Neuron (in vitro differentiated cells): ENCODE measurements at regions not wholly inside any gene's neighbourhood (a gene's known extent, or its start where the extent isn't known, plus 50 kb on each side); places are given as distances from the start of the nearest gene placed in this dataset.
"Not testable (repeated sequence)": the region's sequence is repeated elsewhere in the genome, so short reads cannot be mapped to it uniquely, and the experiment has no call there.

Experiments
- H2AFZ ChIP-seq: one replicate; pipeline ENCODE4 v1.6.1; 2013; ENCODE audit warnings: low read depth, mild to moderate bottlenecking, inconsistent platforms, low read length, moderate library complexity
- H3K27me3 ChIP-seq: one replicate; pipeline ENCODE4 v1.6.1; 2013; ENCODE audit warnings: low read length; ENCODE audit not compliant: insufficient read depth
- H3K36me3 ChIP-seq: one replicate; pipeline ENCODE4 v1.6.1; 2013; ENCODE audit warnings: low read length; ENCODE audit not compliant: insufficient read depth
- H3K4me1 ChIP-seq: one replicate; pipeline ENCODE4 v1.6.1; 2013; ENCODE audit warnings: low read length; ENCODE audit not compliant: insufficient read depth
- H3K4me3 ChIP-seq: 2 replicates; pipeline ENCODE4 v1.5.1; 2013; ENCODE audit warnings: mild to moderate bottlenecking, low read length, moderate library complexity
- H3K9me3 ChIP-seq: one replicate; pipeline ENCODE4 v1.6.1; 2013; ENCODE audit warnings: low read length

- Histone ChIP-seq H3K4me1 (no peaks in the 10 kb centered on the region), H3K4me3 (no peak overlapping the region), H3K27me3 (no peaks in the 10 kb centered on the region), H2AFZ (no peak overlapping the region), H3K9me3 (no peaks in the 10 kb centered on the region), H3K36me3 (no peaks in the 10 kb centered on the region)
These were observed 72.8 kb upstream of the PCAT7 start for GRCh38 chr9:94482110-94482509.

GRCh38 chr9:94490465-94490864 lies 64.4 kb upstream of the PCAT7 start:
- H3K9me3 ChIP-seq: no peaks in the 10 kb centered on the region
- H3K27me3 ChIP-seq: no peaks in the 10 kb centered on the region
- H3K36me3 ChIP-seq: no peaks in the 10 kb centered on the region
- H3K4me3 ChIP-seq: no peak overlapping the region
- H2AFZ ChIP-seq: no peak overlapping the region
- H3K4me1 ChIP-seq: no peaks in the 10 kb centered on the region

GRCh38 chr9:94492125-94492524 lies 62.8 kb upstream of the PCAT7 start:
- not testable (repeated sequence) for H3K36me3 ChIP-seq, H3K4me1 ChIP-seq, H3K27me3 ChIP-seq, H3K4me3 ChIP-seq, H3K9me3 ChIP-seq, H2AFZ ChIP-seq

GRCh38 chr9:94498801-94499453 lies 56.0 kb upstream of the PCAT7 start:
- Histone ChIP-seq H3K4me3 (no peak overlapping the region), H3K9me3 (no peaks in the 10 kb centered on the region), H3K27me3 (no peaks in the 10 kb centered on the region), H3K36me3 (no peaks in the 10 kb centered on the region), H2AFZ (no peak overlapping the region), H3K4me1 (no peaks in the 10 kb centered on the region)

GRCh38 chr9:94504358-94504757 lies 50.5 kb upstream of the PCAT7 start:
- no peaks in the 10 kb centered on the region for H3K4me1 ChIP-seq
- no peaks in the 10 kb centered on the region for H3K36me3 ChIP-seq
- H2AFZ ChIP-seq: no peak overlapping the region
- no peak overlapping the region for H3K4me3 ChIP-seq
- H3K9me3 ChIP-seq: no peaks in the 10 kb centered on the region
- no peaks in the 10 kb centered on the region for H3K27me3 ChIP-seq
